Lung (tissue), 11 donors: ENCODE measurements at regions not wholly inside any gene's neighbourhood (a gene's known extent, or its start where the extent isn't known, plus 50 kb on each side); places are given as distances from the start of the nearest gene placed in this dataset.

Experiments
- ATAC-seq: fragments of 200-7000 bp; cut with Tn5 transposase; one replicate; pipeline ENCODE4 v1.9.1; 2020; ENCODE audit warnings: moderate number of reproducible peaks; ENCODE audit not compliant: insufficient read depth, low FRiP score
- DNase-seq, 3 donors: peaks; one replicate each; pipeline ENCODE4 v3.0.0-alpha.2; 2013 to 2017
- H3K27ac ChIP-seq, 2 donors: one replicate each; pipeline ENCODE4 v1.5.1; 2013; ENCODE audit warnings: mild to moderate bottlenecking in 2 of 2, moderate library complexity in 2 of 2, control low read depth in 1 of 2, inconsistent platforms in 1 of 2, low read depth in 1 of 2, low read length in 1 of 2
- H3K27me3 ChIP-seq, 3 donors: one replicate each; pipeline ENCODE4 v1.5.1; 2013; ENCODE audit warnings: low read length in 2 of 3; ENCODE audit not compliant: control insufficient read depth in 3 of 3, insufficient read depth in 3 of 3
- H3K36me3 ChIP-seq, 4 donors: one replicate each; pipeline ENCODE4 v1.5.1; 2013; ENCODE audit warnings: low read length in 4 of 4, mild to moderate bottlenecking in 1 of 4, moderate library complexity in 1 of 4; ENCODE audit not compliant: control insufficient read depth in 4 of 4, insufficient read depth in 4 of 4
- H3K4me1 ChIP-seq, 5 donors: one replicate each; pipeline ENCODE4 v1.5.1; 2013; ENCODE audit warnings: low read length in 5 of 5, mild to moderate bottlenecking in 2 of 5, moderate library complexity in 1 of 5; ENCODE audit not compliant: control insufficient read depth in 5 of 5, insufficient read depth in 5 of 5
- H3K4me3 ChIP-seq: one replicate; pipeline ENCODE4 v1.5.1; 2013; ENCODE audit warnings: mild to moderate bottlenecking, control low read depth, moderate library complexity
- H3K9ac ChIP-seq, 2 donors: one replicate each; pipeline ENCODE4 v1.5.1; 2013; ENCODE audit warnings: low read length in 2 of 2, control low read depth in 1 of 2; ENCODE audit not compliant: insufficient read depth in 1 of 2
- H3K9me3 ChIP-seq, 4 donors: one replicate each; pipeline ENCODE4 v1.5.1; 2013; ENCODE audit warnings: low read length in 3 of 4, mild to moderate bottlenecking in 1 of 4, moderate library complexity in 1 of 4; ENCODE audit not compliant: control insufficient read depth in 4 of 4, insufficient read depth in 3 of 4
- CTCF ChIP-seq: IDR thresholded peaks from 2 replicates; pipeline ENCODE4 v1.5.1; 2012; ENCODE audit warnings: mild to moderate bottlenecking; ENCODE audit errors: control extremely low read depth, extremely low read depth
- WGBS, 2 donors: extraction: QIAGEN DNeasy Blood & Tissue Kit; methylation state at CpG; one replicate each; pipeline ENCODE4 v1.1.7; 2013; 5-methylcytosine and 5-hydroxymethylcytosine counted together
- donor health status: control.
- donor health status: control.
- donor health status: Bipolar disorder and iron deficiency.
- donor health status: healthy.
- donor health status: DM: yes; HTN: yes; CAD: no.

DNA sequence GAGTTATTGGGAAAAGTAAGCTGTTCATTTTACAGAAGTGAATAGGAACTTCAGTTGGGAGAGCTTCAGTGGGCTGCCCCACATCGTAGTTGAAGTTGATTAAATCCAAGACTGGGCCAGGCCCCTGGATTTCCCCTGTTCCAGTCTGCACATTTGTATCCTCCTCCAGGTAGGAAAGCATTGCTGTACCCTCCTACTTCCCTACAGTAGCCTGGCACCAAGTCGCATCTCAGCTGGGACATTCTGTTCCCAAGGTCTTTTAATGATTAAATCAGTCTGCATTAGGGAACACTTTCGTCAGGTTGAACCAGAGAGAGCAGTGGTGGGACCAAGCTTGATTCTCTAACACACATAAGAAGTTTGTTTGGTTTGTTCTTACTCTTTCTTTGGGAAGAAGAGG, 165.8 kb upstream of the PPARGC1A start:
- no peak for TF ChIP-seq CTCF
- Histone ChIP-seq H3K27ac (no peak overlapping the region), H3K9ac (no peak overlapping the region), H3K4me3 (no peak overlapping the region), H3K9me3 (no peaks in the 10 kb centered on the region), H3K4me1 (no peaks in the 10 kb centered on the region), H3K36me3 (no peaks in the 10 kb centered on the region), H3K27me3 (no peaks in the 10 kb centered on the region)
- WGBS, 2 donors: 85% methylated on average over 3 of the region's 3 CpGs
- ATAC-seq: no peak
- DNase-seq: no peak

- DNase-seq (no peak), ATAC-seq (no peak)
- H3K4me3 ChIP-seq: no peak overlapping the region
- H3K4me1 ChIP-seq: no peaks in the 10 kb centered on the region
- H3K9me3 ChIP-seq: no peaks in the 10 kb centered on the region
- H3K9ac ChIP-seq: no peak overlapping the region
- no peak for TF ChIP-seq CTCF
- H3K27ac ChIP-seq: no peak overlapping the region
- no peaks in the 10 kb centered on the region for H3K27me3 ChIP-seq
- H3K36me3 ChIP-seq: no peaks in the 10 kb centered on the region
- WGBS, 2 donors: 79 to 91% methylated on average over 3 of the region's 3 CpGs
Observed at GRCh38 chr4:24054910-24055309, 165.1 kb upstream of the PPARGC1A start.

DNA sequence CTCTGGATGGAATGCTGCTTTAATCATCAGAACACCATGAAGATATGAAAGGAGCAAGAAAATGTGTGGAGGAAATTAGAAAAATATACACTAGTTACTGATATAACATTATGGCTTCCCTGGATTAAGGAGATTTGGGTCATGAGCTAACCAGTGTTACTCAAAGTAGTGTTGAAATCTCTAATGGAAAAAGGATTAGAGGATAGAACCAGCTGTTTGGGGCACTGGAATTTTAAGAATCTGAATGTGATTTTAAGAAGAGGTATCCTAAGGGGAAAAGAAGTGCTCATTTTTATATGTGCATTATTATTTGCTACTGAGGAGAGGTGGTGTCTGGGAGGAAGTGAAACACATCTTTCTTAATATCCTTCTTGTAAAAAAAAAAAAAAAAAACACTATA, 164.1 kb upstream of the PPARGC1A start:
- DNase-seq: no peak

More for the DNA sequence above, 164.1 kb upstream of the PPARGC1A start:
- no peak for TF ChIP-seq CTCF
- Histone ChIP-seq H3K27me3 (no peaks in the 10 kb centered on the region), H3K9me3 (no peaks in the 10 kb centered on the region), H3K9ac (no peak overlapping the region), H3K4me1 (peaks cover 0 to 2% (median 0%) of the 10 kb centered on the region in 5 donors), H3K27ac (no peak overlapping the region), H3K36me3 (no peaks in the 10 kb centered on the region), H3K4me3 (no peak overlapping the region)
- ATAC-seq: no peak
